ENCODE measurements at regions not wholly inside any gene's neighbourhood (a gene's known extent, or its start where the extent isn't known, plus 50 kb on each side); places are given as distances from the start of the nearest gene placed in this dataset.

- H2AK5ac ChIP-seq (ENCODE audit: insufficient read length, low read length), result no peak overlapping the region
- no peak for DNase-seq
- H3T11ph ChIP-seq (ENCODE audit: low read length), result no peak overlapping the region
- H3K9me3 ChIP-seq (ENCODE audit: control insufficient read depth, low read depth, low read length), result no peaks in the 10 kb centered on the region
- H2BK120ac ChIP-seq (ENCODE audit: low read depth, low read length, poor library complexity, severe bottlenecking), result no peak overlapping the region
- H3K4ac ChIP-seq (ENCODE audit: low read depth, low read length), result no peak overlapping the region
- H3K79me2 ChIP-seq (ENCODE audit: insufficient read depth, low read length), result no peaks in the 10 kb centered on the region
- H2BK5ac ChIP-seq (ENCODE audit: insufficient read length, low read length), result no peak overlapping the region
- no peaks in the 10 kb centered on the region; the same call in 1 of the 2 replicates for H3K4me1 ChIP-seq (ENCODE audit: insufficient read depth, low read length)
- no peak overlapping the region for H3K27ac Mint-ChIP-seq
- H3K27ac ChIP-seq (ENCODE audit: insufficient read length, low read depth, low read length), result no peak overlapping the region
- H3K36me3 Mint-ChIP-seq (ENCODE audit: insufficient read depth in 1 of 3, low read depth in 3 of 3), result no peaks in the 10 kb centered on the region; a peak in 1 of 7 replicates
- H3K4me1 Mint-ChIP-seq, result peaks cover 12 to 25% of the 10 kb centered on the region in 2 experiments
- no peak overlapping the region for H3K18ac ChIP-seq (ENCODE audit: insufficient read length, low read depth, low read length)
- no peak overlapping the region for H4K91ac ChIP-seq (ENCODE audit: insufficient read length, low read depth, low read length)
- no peaks in the 10 kb centered on the region for H3K27me3 ChIP-seq (ENCODE audit: insufficient read depth, low read length)
- H2BK12ac ChIP-seq (ENCODE audit: insufficient read length, low read depth, low read length), result no peak overlapping the region
- no peaks in the 10 kb centered on the region for H3K23me2 ChIP-seq (ENCODE audit: insufficient read length, low read depth, low read length, poor library complexity, severe bottlenecking)
- no peaks in the 10 kb centered on the region for H3K79me1 ChIP-seq (ENCODE audit: insufficient read depth, low read depth, low read length, poor library complexity, severe bottlenecking)
- no peak overlapping the region for H3K9ac ChIP-seq (ENCODE audit: extremely low read depth, insufficient read length, low read length)
- no peak overlapping the region for H4K8ac ChIP-seq (replicated peaks; ENCODE audit: insufficient read length, low read depth, low read length)
- WGBS (ENCODE audit: extremely low coverage, insufficient read length, low lambda C conversion rate), result no CpG with 5 or more reads among the region's 3 CpGs
- H3K56ac ChIP-seq (ENCODE audit: insufficient read length, low read depth, low read length), result no peak overlapping the region
- H3K27me3 Mint-ChIP-seq (ENCODE audit: low read depth), result no peaks in the 10 kb centered on the region
- TF ChIP-seq, protein P1, sequence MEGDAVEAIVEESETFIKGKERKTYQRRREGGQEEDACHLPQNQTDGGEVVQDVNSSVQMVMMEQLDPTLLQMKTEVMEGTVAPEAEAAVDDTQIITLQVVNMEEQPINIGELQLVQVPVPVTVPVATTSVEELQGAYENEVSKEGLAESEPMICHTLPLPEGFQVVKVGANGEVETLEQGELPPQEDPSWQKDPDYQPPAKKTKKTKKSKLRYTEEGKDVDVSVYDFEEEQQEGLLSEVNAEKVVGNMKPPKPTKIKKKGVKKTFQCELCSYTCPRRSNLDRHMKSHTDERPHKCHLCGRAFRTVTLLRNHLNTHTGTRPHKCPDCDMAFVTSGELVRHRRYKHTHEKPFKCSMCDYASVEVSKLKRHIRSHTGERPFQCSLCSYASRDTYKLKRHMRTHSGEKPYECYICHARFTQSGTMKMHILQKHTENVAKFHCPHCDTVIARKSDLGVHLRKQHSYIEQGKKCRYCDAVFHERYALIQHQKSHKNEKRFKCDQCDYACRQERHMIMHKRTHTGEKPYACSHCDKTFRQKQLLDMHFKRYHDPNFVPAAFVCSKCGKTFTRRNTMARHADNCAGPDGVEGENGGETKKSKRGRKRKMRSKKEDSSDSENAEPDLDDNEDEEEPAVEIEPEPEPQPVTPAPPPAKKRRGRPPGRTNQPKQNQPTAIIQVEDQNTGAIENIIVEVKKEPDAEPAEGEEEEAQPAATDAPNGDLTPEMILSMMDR (conservative IDR thresholded peaks at IDR 0.05), result no peak
- no peak overlapping the region for H4K5ac ChIP-seq (ENCODE audit: insufficient read length, low read depth, low read length)
- no peak overlapping the region for H2AFZ ChIP-seq (ENCODE audit: low read length)
- no peak overlapping the region for H2BK15ac ChIP-seq (ENCODE audit: low read depth, low read length)
- H3K4me3 Mint-ChIP-seq, result no peak overlapping the region
- H4K20me1 ChIP-seq (ENCODE audit: control insufficient read depth, insufficient read depth, insufficient read length), result no peaks in the 10 kb centered on the region
- no peak overlapping the region for H2BK20ac ChIP-seq (ENCODE audit: low read depth, low read length, poor library complexity, severe bottlenecking)
- no peak overlapping the region for H3K14ac ChIP-seq (ENCODE audit: insufficient read depth, low read length)
- H3K4me2 ChIP-seq (ENCODE audit: insufficient read depth, insufficient read length, low read length), result no peak overlapping the region
- no peak overlapping the region for H3K23ac ChIP-seq (ENCODE audit: insufficient read length, low read depth, low read length)
- H3K9me3 Mint-ChIP-seq, result no peaks in the 10 kb centered on the region
Observed at GRCh38 chr18:27699137-27699536, 477.8 kb downstream of the CDH2 start.
